Activated naive CD8-positive, alpha-beta T cell treated with anti-CD3 and anti-CD28 coated beads, Interleukin-2, amount 10 ng/mL, durations not matched to agents 7 days and 5 days (primary cell): ENCODE measurements at regions not wholly inside any gene's neighbourhood (a gene's known extent, or its start where the extent isn't known, plus 50 kb on each side); places are given as distances from the start of the nearest gene placed in this dataset.
"Not testable (repeated sequence)": the region's sequence is repeated elsewhere in the genome, so short reads cannot be mapped to it uniquely, and the experiment has no call there.

Experiments
- ATAC-seq: fragments of 150-1000 bp; cut with Tn5 transposase; one replicate; pipeline ENCODE4 v1.10.0; 2021; ENCODE audit warnings: low read depth, moderate library complexity
- POLR2A ChIA-PET: fragments of 350-600 bp; sonication (Branson Sonifier 250); formaldehyde crosslinking; loops from one replicate; lab custom pipeline; 2021; ENCODE audit warnings: antibody characterized with exemption; lab: Charles Lee
- DNase-seq: peaks from one replicate; pipeline ENCODE4 v3.0.0; 2021
- H3K27ac Mint-ChIP-seq: one replicate; pipeline ENCODE4 v1.8.0; 2022; ENCODE audit warnings: mild to moderate bottlenecking, mixed read lengths
- H3K27me3 Mint-ChIP-seq: one replicate; pipeline ENCODE4 v1.8.0; 2022; ENCODE audit warnings: mild to moderate bottlenecking, moderate library complexity, mixed read lengths
- H3K36me3 Mint-ChIP-seq: one replicate; pipeline ENCODE4 v1.8.0; 2021; ENCODE audit warnings: mild to moderate bottlenecking, mixed read lengths
- H3K4me1 Mint-ChIP-seq: one replicate; pipeline ENCODE4 v1.8.0; 2021; ENCODE audit warnings: mixed read lengths
- H3K4me3 Mint-ChIP-seq: one replicate; pipeline ENCODE4 v1.8.0; 2022; ENCODE audit warnings: mild to moderate bottlenecking, moderate library complexity, mixed read lengths
- H3K9me3 Mint-ChIP-seq: one replicate; pipeline ENCODE4 v1.8.0; 2021; ENCODE audit warnings: mixed read lengths

GRCh38 chr3:177484926-177485325 is 287.6 kb upstream of the TBL1XR1 start:
- H3K4me3 Mint-ChIP-seq: no peak overlapping the region
- H3K27ac Mint-ChIP-seq: no peak overlapping the region
- ATAC-seq (no peak), DNase-seq (no peak)
- POLR2A ChIA-PET: no interaction called here
- no peaks in the 10 kb centered on the region for H3K27me3 Mint-ChIP-seq
- H3K9me3 Mint-ChIP-seq: peaks cover 6% of the 10 kb centered on the region
- peaks cover 4% of the 10 kb centered on the region for H3K4me1 Mint-ChIP-seq
- H3K36me3 Mint-ChIP-seq: peaks cover 8% of the 10 kb centered on the region

GRCh38 chr3:177487635-177488186 is 290.4 kb upstream of the TBL1XR1 start:
- H3K9me3 Mint-ChIP-seq: peaks cover 4% of the 10 kb centered on the region
- H3K36me3 Mint-ChIP-seq: peaks cover 6% of the 10 kb centered on the region
- no peak overlapping the region for H3K27ac Mint-ChIP-seq
- POLR2A ChIA-PET: no interaction called here
- H3K4me3 Mint-ChIP-seq: no peak overlapping the region
- ATAC-seq (no peak), DNase-seq (no peak)
- H3K27me3 Mint-ChIP-seq: no peaks in the 10 kb centered on the region
- H3K4me1 Mint-ChIP-seq: peaks cover 4% of the 10 kb centered on the region

GRCh38 chr3:177488740-177489139 is 291.5 kb upstream of the TBL1XR1 start:
- Mint-ChIP-seq H3K27ac (no peak overlapping the region), H3K4me3 (no peak overlapping the region), H3K9me3 (peaks cover 4% of the 10 kb centered on the region), H3K27me3 (no peaks in the 10 kb centered on the region), H3K4me1 (peaks cover 4% of the 10 kb centered on the region), H3K36me3 (peaks cover 5% of the 10 kb centered on the region)
- ATAC-seq (no peak), DNase-seq (no peak)
- POLR2A ChIA-PET: no interaction called here

- Mint-ChIP-seq H3K27ac (no peak overlapping the region), H3K4me1 (peaks cover 4% of the 10 kb centered on the region), H3K36me3 (peaks cover 4% of the 10 kb centered on the region), H3K4me3 (no peak overlapping the region), H3K27me3 (no peaks in the 10 kb centered on the region), H3K9me3 (peaks cover 4% of the 10 kb centered on the region)
- ATAC-seq (no peak), DNase-seq (no peak)
- POLR2A ChIA-PET: no interaction called here
Observed at GRCh38 chr3:177490626-177491025, 293.3 kb upstream of the TBL1XR1 start.

GRCh38 chr3:177491296-177492032 is 294.2 kb upstream of the TBL1XR1 start:
- no peaks in the 10 kb centered on the region for H3K27me3 Mint-ChIP-seq
- H3K27ac Mint-ChIP-seq: no peak overlapping the region
- H3K9me3 Mint-ChIP-seq: peaks cover 1% of the 10 kb centered on the region
- no peak overlapping the region for H3K4me3 Mint-ChIP-seq
- H3K4me1 Mint-ChIP-seq: peaks cover 4% of the 10 kb centered on the region
- no peaks in the 10 kb centered on the region for H3K36me3 Mint-ChIP-seq
- DNase-seq (no peak), ATAC-seq (no peak)
- POLR2A ChIA-PET: no interaction called here

- no peak overlapping the region for H3K4me3 Mint-ChIP-seq
- no peak overlapping the region for H3K27ac Mint-ChIP-seq
- no peaks in the 10 kb centered on the region for H3K27me3 Mint-ChIP-seq
- POLR2A ChIA-PET: no interaction called here
- H3K9me3 Mint-ChIP-seq: peaks cover 1% of the 10 kb centered on the region
- peaks cover 4% of the 10 kb centered on the region for H3K4me1 Mint-ChIP-seq
- no peaks in the 10 kb centered on the region for H3K36me3 Mint-ChIP-seq
- ATAC-seq (no peak), DNase-seq (no peak)
Observed at GRCh38 chr3:177493091-177493490, 295.8 kb upstream of the TBL1XR1 start.

- H3K9me3 Mint-ChIP-seq: no peaks in the 10 kb centered on the region
- no peaks in the 10 kb centered on the region for H3K4me1 Mint-ChIP-seq
- no peaks in the 10 kb centered on the region for H3K36me3 Mint-ChIP-seq
- H3K4me3 Mint-ChIP-seq: no peak overlapping the region
- POLR2A ChIA-PET: no interaction called here
- H3K27me3 Mint-ChIP-seq: no peaks in the 10 kb centered on the region
- DNase-seq (no peak), ATAC-seq (no peak)
- no peak overlapping the region for H3K27ac Mint-ChIP-seq
Observed at GRCh38 chr3:177494216-177494615, 296.9 kb upstream of the TBL1XR1 start.

GRCh38 chr3:177495566-177495965 is 298.3 kb upstream of the TBL1XR1 start:
- DNase-seq: no peak
- POLR2A ChIA-PET: no interaction called here
- no peak overlapping the region for H3K4me3 Mint-ChIP-seq
- no peaks in the 10 kb centered on the region for H3K9me3 Mint-ChIP-seq
- H3K36me3 Mint-ChIP-seq: peaks cover 1% of the 10 kb centered on the region
- no peaks in the 10 kb centered on the region for H3K4me1 Mint-ChIP-seq
- no peaks in the 10 kb centered on the region for H3K27me3 Mint-ChIP-seq
- ATAC-seq: no peak
- no peak overlapping the region for H3K27ac Mint-ChIP-seq

- H3K4me1 Mint-ChIP-seq: no peaks in the 10 kb centered on the region
- H3K27me3 Mint-ChIP-seq: no peaks in the 10 kb centered on the region
- no peak overlapping the region for H3K4me3 Mint-ChIP-seq
- no peak overlapping the region for H3K27ac Mint-ChIP-seq
- peaks cover 1% of the 10 kb centered on the region for H3K36me3 Mint-ChIP-seq
- no peak for ATAC-seq
- H3K9me3 Mint-ChIP-seq: no peaks in the 10 kb centered on the region
- no peak for DNase-seq
- POLR2A ChIA-PET: no interaction called here
Observed at GRCh38 chr3:177498037-177498857, 301.0 kb upstream of the TBL1XR1 start.

GRCh38 chr3:177499039-177499438 is 301.8 kb upstream of the TBL1XR1 start:
- POLR2A ChIA-PET, H3K27ac Mint-ChIP-seq, DNase-seq, H3K27me3 Mint-ChIP-seq, ATAC-seq, H3K4me3 Mint-ChIP-seq, H3K9me3 Mint-ChIP-seq, H3K4me1 Mint-ChIP-seq, H3K36me3 Mint-ChIP-seq: not testable (repeated sequence)

GRCh38 chr3:177499779-177500423 is 302.6 kb upstream of the TBL1XR1 start:
- DNase-seq (no peak), ATAC-seq (no peak)
- no peaks in the 10 kb centered on the region for H3K27me3 Mint-ChIP-seq
- H3K27ac Mint-ChIP-seq: no peak overlapping the region
- peaks cover 1% of the 10 kb centered on the region for H3K36me3 Mint-ChIP-seq
- H3K4me3 Mint-ChIP-seq: no peak overlapping the region
- H3K9me3 Mint-ChIP-seq: no peaks in the 10 kb centered on the region
- POLR2A ChIA-PET: no interaction called here
- H3K4me1 Mint-ChIP-seq: no peaks in the 10 kb centered on the region

GRCh38 chr3:177510693-177511216 is 313.5 kb upstream of the TBL1XR1 start:
- Mint-ChIP-seq H3K4me1 (peaks cover 2% of the 10 kb centered on the region), H3K4me3 (no peak overlapping the region), H3K27ac (no peak overlapping the region), H3K36me3 (peaks cover 1% of the 10 kb centered on the region), H3K27me3 (no peaks in the 10 kb centered on the region), H3K9me3 (peaks cover 5% of the 10 kb centered on the region)
- no peak for ATAC-seq
- no peak for DNase-seq
- POLR2A ChIA-PET: no interaction called here
